ENCODE measurements at regions not wholly inside any gene's neighbourhood (a gene's known extent, or its start where the extent isn't known, plus 50 kb on each side); places are given as distances from the start of the nearest gene placed in this dataset.

GRCh38 chr9:107638521-107639310 is 149.1 kb upstream of the KLF4 start:
- Histone ChIP-seq H3K4me3 (ENCODE audit: low read depth in 1 of 2, low read length in 2 of 2) (peak overlapping the region; percentile 31 to 52), H3K36me3 (ENCODE audit: insufficient read depth, low read length) (no peaks in the 10 kb centered on the region), H3K4me1 (ENCODE audit: insufficient read depth, low read length) (peaks cover 24% of the 10 kb centered on the region), H3K27me3 (ENCODE audit: control insufficient read depth in 1 of 2, insufficient read depth in 2 of 2, low read length in 2 of 2) (no peaks in the 10 kb centered on the region), H3K9me3 (ENCODE audit: low read length) (no peaks in the 10 kb centered on the region), H3K27ac (ENCODE audit: low read depth, low read length) (peak overlapping the region; percentile 90), H3K9ac (ENCODE audit: low read length) (peak overlapping the region; percentile 74)

DNA sequence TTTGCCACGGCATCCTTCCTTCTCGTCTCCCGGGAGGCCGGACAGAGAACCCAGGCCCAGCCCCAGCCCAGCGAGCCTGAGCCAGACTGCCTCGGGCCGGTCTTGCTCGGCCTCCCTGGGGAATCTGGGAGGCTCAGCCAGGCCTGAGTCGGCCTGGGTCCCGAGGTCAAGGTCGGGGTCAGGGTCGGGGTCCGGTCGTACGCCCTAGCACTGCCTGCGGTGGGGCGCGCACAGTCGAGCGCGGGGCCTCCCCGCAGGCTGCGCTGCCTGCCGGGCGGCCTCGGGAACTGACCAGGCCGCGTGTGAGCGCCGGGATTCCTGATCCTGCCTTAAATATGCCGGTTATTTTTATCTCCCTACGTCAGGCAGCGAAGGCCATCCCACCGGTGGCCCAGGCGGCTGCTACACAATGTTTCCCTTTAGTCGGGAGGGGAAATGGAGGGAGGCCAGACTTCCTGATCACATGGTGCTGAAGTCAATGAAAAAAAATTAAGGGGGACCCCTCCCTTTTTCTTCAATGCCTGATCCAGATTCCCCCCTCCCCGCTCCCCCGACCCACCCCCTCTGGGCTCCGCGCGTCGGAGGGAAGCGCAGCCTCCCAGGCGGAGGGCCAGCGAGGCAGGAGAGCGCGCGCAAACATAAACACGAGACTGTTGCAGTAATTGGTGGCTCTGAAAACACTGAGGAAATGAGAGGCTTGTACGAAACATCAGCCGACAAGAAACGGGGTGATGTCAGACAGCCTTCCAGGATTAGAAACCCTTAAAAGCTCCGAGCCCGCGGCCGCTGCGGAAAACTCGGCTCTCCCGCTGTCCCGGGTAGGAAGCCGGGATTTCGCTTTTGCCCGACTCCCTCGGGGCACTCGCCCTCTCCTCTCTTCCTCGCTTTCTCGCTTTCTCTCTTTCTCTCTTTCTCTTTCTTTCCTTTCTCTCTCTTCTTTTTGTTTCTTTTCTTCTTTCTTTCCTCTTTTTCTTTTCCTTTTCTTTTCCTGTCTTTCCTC is 148.2 kb upstream of the KLF4 start:
- no peaks in the 10 kb centered on the region for H3K27me3 ChIP-seq (ENCODE audit: control insufficient read depth in 1 of 2, insufficient read depth in 2 of 2, low read length in 2 of 2)
- no peaks in the 10 kb centered on the region for H3K36me3 ChIP-seq (ENCODE audit: insufficient read depth, low read length)
- H3K4me3 ChIP-seq (ENCODE audit: low read depth in 1 of 2, low read length in 2 of 2): peak overlapping the region; percentile 31 to 52
- no peaks in the 10 kb centered on the region for H3K9me3 ChIP-seq (ENCODE audit: low read length)
- peak overlapping the region; percentile 90 for H3K27ac ChIP-seq (ENCODE audit: low read depth, low read length)
- peak overlapping the region; percentile 60 for H3K9ac ChIP-seq (ENCODE audit: low read length)
- H3K4me1 ChIP-seq (ENCODE audit: insufficient read depth, low read length): peaks cover 24% of the 10 kb centered on the region

GRCh38 chr9:107636571-107637381 is 147.2 kb upstream of the KLF4 start:
- peak overlapping the region in 1 of 2 donors; percentile 52 for H3K4me3 ChIP-seq (ENCODE audit: low read depth in 1 of 2, low read length in 2 of 2)

GRCh38 chr9:107635803-107636174 is 146.2 kb upstream of the KLF4 start:
- Histone ChIP-seq H3K27ac (ENCODE audit: low read depth, low read length) (no peak overlapping the region), H3K4me3 (ENCODE audit: low read depth in 1 of 2, low read length in 2 of 2) (no peak overlapping the region)

More at GRCh38 chr9:107636571-107637381, 147.2 kb upstream of the KLF4 start:
- Histone ChIP-seq H3K27me3 (ENCODE audit: control insufficient read depth in 1 of 2, insufficient read depth in 2 of 2, low read length in 2 of 2) (no peaks in the 10 kb centered on the region), H3K9me3 (ENCODE audit: low read length) (no peaks in the 10 kb centered on the region), H3K27ac (ENCODE audit: low read depth, low read length) (peak overlapping the region; percentile 90), H3K9ac (ENCODE audit: low read length) (peak overlapping the region; percentile 60), H3K36me3 (ENCODE audit: insufficient read depth, low read length) (no peaks in the 10 kb centered on the region), H3K4me1 (ENCODE audit: insufficient read depth, low read length) (peaks cover 31% of the 10 kb centered on the region)

GRCh38 chr9:107635101-107635802 is 145.7 kb upstream of the KLF4 start:
- Histone ChIP-seq H3K9ac (ENCODE audit: low read length) (no peak overlapping the region), H3K27ac (ENCODE audit: low read depth, low read length) (no peak overlapping the region), H3K36me3 (ENCODE audit: insufficient read depth, low read length) (no peaks in the 10 kb centered on the region), H3K27me3 (ENCODE audit: control insufficient read depth in 1 of 2, insufficient read depth in 2 of 2, low read length in 2 of 2) (no peaks in the 10 kb centered on the region), H3K4me1 (ENCODE audit: insufficient read depth, low read length) (peaks cover 31% of the 10 kb centered on the region), H3K4me3 (ENCODE audit: low read depth in 1 of 2, low read length in 2 of 2) (no peak overlapping the region), H3K9me3 (ENCODE audit: low read length) (no peaks in the 10 kb centered on the region)

More at GRCh38 chr9:107635803-107636174, 146.2 kb upstream of the KLF4 start:
- Histone ChIP-seq H3K9ac (ENCODE audit: low read length) (no peak overlapping the region), H3K36me3 (ENCODE audit: insufficient read depth, low read length) (no peaks in the 10 kb centered on the region), H3K4me1 (ENCODE audit: insufficient read depth, low read length) (peaks cover 31% of the 10 kb centered on the region), H3K9me3 (ENCODE audit: low read length) (no peaks in the 10 kb centered on the region), H3K27me3 (ENCODE audit: control insufficient read depth in 1 of 2, insufficient read depth in 2 of 2, low read length in 2 of 2) (no peaks in the 10 kb centered on the region)

DNA sequence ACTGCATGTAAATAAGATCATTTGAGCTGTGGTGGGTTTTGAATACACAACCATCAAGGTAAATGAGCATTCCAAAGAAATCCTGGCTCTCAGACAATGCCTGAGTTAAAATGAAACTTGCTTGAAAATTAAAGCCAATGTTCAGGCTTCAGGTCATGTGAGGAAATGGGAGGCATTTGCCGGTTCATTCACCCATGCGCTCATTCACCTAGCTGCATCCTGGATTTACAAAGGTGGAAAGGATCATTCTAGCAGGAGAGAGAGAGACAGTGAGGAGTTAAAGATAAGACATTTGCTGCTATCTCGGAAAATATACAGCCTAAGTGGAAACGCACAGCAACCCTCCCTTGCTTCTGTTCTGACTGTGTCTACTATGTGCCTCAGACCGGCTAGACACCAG is 143.8 kb upstream of the KLF4 start:
- H3K27ac ChIP-seq (ENCODE audit: low read depth, low read length): peak overlapping the region; percentile 51
- no peak overlapping the region for H3K4me3 ChIP-seq (ENCODE audit: low read depth in 1 of 2, low read length in 2 of 2)
- H3K9me3 ChIP-seq (ENCODE audit: low read length): no peaks in the 10 kb centered on the region
- H3K27me3 ChIP-seq (ENCODE audit: control insufficient read depth in 1 of 2, insufficient read depth in 2 of 2, low read length in 2 of 2): no peaks in the 10 kb centered on the region
- peaks cover 21% of the 10 kb centered on the region for H3K4me1 ChIP-seq (ENCODE audit: insufficient read depth, low read length)
- H3K36me3 ChIP-seq (ENCODE audit: insufficient read depth, low read length): no peaks in the 10 kb centered on the region
- H3K9ac ChIP-seq (ENCODE audit: low read length): no peak overlapping the region

DNA sequence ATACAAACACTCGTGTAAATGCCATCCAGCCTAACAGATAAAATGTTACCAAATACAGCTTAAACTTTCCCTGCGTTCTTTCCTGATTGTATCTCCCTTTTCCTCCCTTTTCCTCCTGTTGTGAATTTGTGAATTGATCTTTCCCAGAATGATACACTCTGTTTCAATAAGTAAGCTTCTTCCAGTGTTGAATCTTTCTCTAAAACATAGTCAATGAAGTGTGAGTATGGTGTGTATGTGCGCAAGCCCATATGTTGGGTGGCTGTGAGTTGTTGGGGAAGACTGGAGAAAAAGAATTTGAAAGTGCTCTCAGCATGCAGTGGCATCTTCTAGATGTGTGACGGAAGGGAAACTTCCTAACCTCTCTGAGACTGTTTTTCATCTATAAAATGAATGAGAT is 143.1 kb upstream of the KLF4 start:
- H3K27ac ChIP-seq (ENCODE audit: low read depth, low read length): no peak overlapping the region

DNA sequence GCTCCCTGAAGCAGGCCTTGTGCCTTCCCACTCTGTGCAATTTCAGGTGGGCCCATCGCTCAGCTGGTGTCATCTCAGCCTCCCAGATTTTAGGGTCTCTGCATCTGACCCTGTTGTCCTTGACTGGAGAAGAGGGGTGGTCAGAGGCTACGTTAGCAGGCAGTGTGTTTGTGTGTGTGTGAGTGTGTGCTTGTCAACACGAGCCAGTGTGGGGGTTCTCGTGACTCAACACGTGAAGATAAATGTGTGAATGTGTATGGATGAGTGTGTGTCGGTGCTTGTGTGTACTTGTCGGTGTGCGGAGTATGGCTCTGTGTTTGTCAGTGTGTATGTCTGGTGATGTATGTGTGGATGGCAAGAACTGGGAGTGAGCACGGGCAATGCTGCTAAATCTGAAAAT is 142.6 kb upstream of the KLF4 start:
- H3K9me3 ChIP-seq (ENCODE audit: low read length): no peaks in the 10 kb centered on the region
- no peaks in the 10 kb centered on the region for H3K27me3 ChIP-seq (ENCODE audit: control insufficient read depth in 1 of 2, insufficient read depth in 2 of 2, low read length in 2 of 2)
- H3K4me3 ChIP-seq (ENCODE audit: low read depth in 1 of 2, low read length in 2 of 2): no peak overlapping the region
- H3K27ac ChIP-seq (ENCODE audit: low read depth, low read length): no peak overlapping the region
- H3K9ac ChIP-seq (ENCODE audit: low read length): no peak overlapping the region
- H3K4me1 ChIP-seq (ENCODE audit: insufficient read depth, low read length): peaks cover 17% of the 10 kb centered on the region
- H3K36me3 ChIP-seq (ENCODE audit: insufficient read depth, low read length): no peaks in the 10 kb centered on the region

More for the DNA sequence above, 143.1 kb upstream of the KLF4 start:
- Histone ChIP-seq H3K36me3 (ENCODE audit: insufficient read depth, low read length) (no peaks in the 10 kb centered on the region), H3K9ac (ENCODE audit: low read length) (no peak overlapping the region), H3K4me1 (ENCODE audit: insufficient read depth, low read length) (peaks cover 20% of the 10 kb centered on the region), H3K27me3 (ENCODE audit: control insufficient read depth in 1 of 2, insufficient read depth in 2 of 2, low read length in 2 of 2) (no peaks in the 10 kb centered on the region), H3K4me3 (ENCODE audit: low read depth in 1 of 2, low read length in 2 of 2) (no peak overlapping the region), H3K9me3 (ENCODE audit: low read length) (no peaks in the 10 kb centered on the region)

GRCh38 chr9:107631788-107632187 is 142.2 kb upstream of the KLF4 start:
- no peak overlapping the region for H3K9ac ChIP-seq (ENCODE audit: low read length)
- no peak overlapping the region for H3K4me3 ChIP-seq (ENCODE audit: low read depth in 1 of 2, low read length in 2 of 2)
- no peak overlapping the region for H3K27ac ChIP-seq (ENCODE audit: low read depth, low read length)
- H3K4me1 ChIP-seq (ENCODE audit: insufficient read depth, low read length): peaks cover 13% of the 10 kb centered on the region
- H3K9me3 ChIP-seq (ENCODE audit: low read length): no peaks in the 10 kb centered on the region
- no peaks in the 10 kb centered on the region for H3K27me3 ChIP-seq (ENCODE audit: control insufficient read depth in 1 of 2, insufficient read depth in 2 of 2, low read length in 2 of 2)
- no peaks in the 10 kb centered on the region for H3K36me3 ChIP-seq (ENCODE audit: insufficient read depth, low read length)

DNA sequence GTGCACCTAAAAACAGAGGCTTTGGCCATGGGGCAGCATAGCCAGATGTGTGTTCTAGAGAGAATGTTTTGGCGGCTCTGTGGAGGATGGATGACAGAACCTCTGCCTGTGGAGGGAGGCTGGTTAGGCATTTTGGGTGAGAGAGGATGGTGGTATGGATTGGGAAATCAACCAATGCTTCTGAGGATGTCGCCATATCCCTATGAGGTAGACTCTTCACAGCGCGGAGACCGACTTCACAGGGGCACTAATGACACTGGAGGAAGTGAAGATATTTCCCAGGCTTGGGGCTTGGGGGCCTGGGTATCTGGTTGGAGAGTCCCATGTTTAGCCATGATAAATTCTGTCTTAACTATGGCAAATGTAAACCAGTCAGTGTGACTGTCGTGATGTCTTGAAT is 140.6 kb upstream of the KLF4 start:
- no peak overlapping the region for H3K9ac ChIP-seq (ENCODE audit: low read length)
- H3K27ac ChIP-seq (ENCODE audit: low read depth, low read length): no peak overlapping the region
- H3K9me3 ChIP-seq (ENCODE audit: low read length): no peaks in the 10 kb centered on the region
- H3K27me3 ChIP-seq (ENCODE audit: control insufficient read depth in 1 of 2, insufficient read depth in 2 of 2, low read length in 2 of 2): no peaks in the 10 kb centered on the region
- H3K36me3 ChIP-seq (ENCODE audit: insufficient read depth, low read length): no peaks in the 10 kb centered on the region
- H3K4me1 ChIP-seq (ENCODE audit: insufficient read depth, low read length): peaks cover 7% of the 10 kb centered on the region
- no peak overlapping the region for H3K4me3 ChIP-seq (ENCODE audit: low read depth in 1 of 2, low read length in 2 of 2)

Data from muscle layer of colon (tissue), 2 donors.